HG03342 (cell line): ENCODE measurements at regions not wholly inside any gene's neighbourhood (a gene's known extent, or its start where the extent isn't known, plus 50 kb on each side); places are given as distances from the start of the nearest gene placed in this dataset.

ENCODE experiments used
- ATAC-seq: cut with Tn5 transposase; IDR thresholded peaks from one replicate; pipeline ENCODE4 v1.9.1; 2021; ENCODE audit warnings: mild to moderate bottlenecking, moderate library complexity; ENCODE audit not compliant: unreplicated experiment

DNA sequence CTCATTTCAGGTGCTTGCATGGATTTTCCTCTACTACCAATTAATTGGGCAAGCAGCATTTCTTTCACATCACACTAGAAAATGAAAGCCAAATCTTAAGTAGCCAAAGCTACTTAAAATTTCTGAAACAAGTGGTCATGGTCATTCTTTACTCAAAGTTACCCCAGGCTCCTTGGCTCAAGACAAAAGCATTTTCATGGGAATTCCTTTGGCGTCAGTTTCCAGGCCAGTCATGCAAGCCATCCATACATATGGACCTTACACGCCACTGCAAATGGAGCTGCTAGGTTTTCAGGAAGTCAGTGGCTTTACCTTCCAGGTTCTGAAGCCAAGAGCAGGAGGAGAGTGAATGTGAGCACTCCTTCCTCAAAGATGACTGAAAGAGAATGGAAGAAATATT lies 83.7 kb upstream of the IL12A start:
- ATAC-seq, result no peak

DNA sequence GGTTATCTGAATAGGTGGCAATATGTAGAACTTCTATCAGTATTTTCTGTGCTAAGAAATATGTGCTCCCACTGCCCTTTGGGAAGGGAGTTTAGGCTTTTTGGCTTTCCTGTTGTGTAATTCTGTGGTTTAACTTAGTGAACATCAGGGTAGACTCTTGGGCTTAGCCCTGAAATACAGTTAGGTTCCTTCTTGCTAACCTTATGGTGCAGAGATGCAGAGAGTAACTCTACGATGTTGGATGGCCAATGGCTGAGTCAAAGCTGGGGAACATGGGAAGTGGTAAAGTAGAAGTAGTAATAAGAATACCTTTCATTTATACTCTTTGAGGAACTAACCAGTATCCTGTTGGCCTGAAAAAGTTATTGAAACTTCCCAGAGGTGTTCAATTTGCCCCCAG lies 80.8 kb upstream of the IL12A start:
- ATAC-seq, result no peak

DNA sequence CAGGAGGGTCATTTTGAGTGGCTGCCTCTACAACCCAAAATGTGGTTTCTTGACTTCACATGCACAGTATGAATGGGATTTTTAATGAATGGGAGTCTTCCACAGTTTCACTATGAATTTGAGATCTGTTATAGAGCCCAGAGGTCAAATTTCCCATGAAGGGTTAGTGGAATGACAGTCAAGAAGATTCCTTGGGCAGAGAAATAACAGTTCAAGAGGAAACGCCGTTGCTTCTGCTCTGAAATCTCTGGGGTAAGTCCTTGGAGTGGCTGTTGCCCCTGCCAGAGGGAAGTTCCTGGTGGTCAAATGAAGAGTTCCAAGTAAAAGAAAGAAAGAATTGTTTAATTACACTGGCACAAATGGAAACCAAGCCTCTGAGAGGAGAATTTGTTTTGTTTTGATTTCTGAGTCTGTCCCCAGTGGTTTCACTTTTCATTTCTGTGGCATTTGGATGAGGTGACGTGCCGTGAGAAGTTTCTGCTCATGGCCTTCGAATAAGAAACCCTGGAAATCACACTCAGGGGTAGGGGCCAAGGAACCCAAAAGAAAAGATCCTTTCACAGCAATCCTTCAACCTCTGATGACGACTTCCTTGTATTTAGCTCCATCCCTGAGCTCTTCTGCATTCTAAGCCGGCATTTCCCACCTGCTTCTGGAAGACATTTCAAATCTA lies 77.5 kb upstream of the IL12A start:
- peak; percentile 92 for ATAC-seq

DNA sequence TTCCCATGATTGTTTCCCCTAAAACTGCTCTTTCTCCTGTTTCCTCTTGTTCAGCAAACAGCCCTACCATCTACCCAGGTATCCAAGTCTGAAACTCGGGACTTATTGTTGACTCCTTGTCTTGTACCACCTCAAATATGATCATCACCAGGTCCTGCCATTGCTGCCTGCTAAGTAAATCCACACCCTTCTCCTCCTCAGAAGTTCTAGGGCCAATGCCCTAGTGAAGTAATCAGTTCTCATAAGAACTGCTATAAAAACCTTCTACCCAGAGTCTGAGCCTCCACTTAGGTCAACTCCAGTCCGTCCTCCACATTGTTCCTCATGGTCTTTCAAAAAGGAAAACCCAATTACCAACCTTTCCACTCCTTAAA lies 77.0 kb upstream of the IL12A start:
- peak; percentile 22 for ATAC-seq

DNA sequence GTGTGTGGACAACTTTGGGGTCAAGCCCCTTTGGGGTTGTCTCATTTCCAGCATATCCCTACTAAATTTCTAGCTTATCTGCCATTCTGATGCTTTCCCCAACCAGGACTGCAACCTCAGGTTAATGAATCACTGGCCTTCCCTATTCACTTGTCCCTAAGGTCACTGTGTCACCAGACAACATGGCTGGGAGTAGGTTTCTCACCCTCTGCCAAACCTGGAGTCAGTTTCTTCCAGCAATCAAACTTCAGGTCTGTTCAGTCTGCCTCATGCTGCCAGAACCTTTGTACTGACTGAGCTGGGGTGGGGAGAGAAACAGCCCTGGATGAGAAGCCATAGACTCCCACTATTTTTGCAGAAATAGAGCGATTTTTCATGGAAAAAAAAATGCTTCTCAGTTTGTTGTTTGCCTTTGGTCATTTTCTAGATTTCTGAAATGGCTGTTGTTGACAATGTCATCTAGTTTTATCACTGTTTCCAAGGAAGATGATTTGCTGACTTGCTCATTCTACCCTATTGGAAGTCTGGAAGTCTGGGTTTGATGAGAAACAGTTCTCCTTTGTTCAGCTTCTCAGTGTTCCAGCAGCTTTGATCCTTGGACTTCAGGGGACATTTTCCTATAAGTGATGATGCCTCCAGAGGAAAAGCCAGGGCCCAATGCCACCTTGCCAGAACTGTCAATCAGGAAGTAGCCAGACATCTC lies 74.8 kb upstream of the IL12A start:
- ATAC-seq, result no peak

DNA sequence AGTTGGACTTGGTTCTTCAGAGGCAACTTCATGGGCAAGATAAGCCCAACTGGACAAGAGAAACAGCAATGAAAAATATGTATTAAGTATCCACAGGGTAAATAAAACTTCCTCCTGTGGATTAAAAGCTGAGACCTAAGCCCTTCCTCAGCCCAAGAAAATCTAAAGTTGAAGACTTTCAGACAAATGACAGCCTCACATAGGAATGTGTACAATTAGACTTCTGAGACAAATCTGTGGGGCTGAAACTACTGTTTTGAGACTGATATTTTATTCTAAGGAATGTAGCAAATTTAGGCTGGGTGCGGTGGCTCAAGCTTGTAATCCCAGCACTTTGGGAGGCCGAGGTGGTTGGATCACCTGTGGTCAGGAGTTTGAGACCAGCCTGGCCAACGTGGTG lies 74.2 kb upstream of the IL12A start:
- no peak for ATAC-seq

DNA sequence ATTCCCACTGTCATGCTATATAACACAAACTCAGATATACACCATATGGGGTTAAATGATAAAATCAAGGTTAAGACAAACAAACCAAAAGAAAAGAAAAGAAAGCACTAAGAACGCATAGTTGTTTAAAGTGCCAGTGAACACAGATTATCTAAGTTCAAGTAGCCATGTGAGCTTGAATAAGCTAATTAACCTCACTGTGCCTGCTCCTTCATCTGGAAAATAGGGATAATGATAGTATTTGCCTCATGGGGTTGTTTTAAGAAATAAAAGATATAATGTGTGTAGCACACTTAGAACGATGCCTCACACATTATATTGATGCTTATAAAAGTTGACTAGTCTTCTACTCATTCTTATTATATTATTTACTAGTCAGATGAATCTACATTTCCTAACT lies 72.6 kb upstream of the IL12A start:
- no peak for ATAC-seq

DNA sequence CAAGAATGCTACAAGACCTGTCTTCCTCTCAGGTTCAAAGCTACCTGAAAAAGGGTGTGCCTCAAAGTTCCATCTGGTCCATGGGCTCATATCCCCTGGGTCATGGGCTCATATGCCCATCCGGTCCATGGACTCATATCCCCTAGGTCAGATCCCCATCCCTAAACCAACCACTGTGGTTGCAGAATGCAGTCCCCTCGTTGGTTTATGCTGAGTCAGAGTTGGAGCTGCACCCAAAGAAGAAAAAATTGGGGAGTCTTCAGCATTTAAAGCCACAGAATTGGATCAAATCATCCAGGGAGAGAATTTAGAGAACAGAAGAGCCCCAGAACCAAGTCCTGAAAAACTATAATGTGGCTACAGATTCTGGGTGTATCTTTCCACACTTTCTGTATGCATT lies 71.5 kb upstream of the IL12A start:
- ATAC-seq, result no peak

DNA sequence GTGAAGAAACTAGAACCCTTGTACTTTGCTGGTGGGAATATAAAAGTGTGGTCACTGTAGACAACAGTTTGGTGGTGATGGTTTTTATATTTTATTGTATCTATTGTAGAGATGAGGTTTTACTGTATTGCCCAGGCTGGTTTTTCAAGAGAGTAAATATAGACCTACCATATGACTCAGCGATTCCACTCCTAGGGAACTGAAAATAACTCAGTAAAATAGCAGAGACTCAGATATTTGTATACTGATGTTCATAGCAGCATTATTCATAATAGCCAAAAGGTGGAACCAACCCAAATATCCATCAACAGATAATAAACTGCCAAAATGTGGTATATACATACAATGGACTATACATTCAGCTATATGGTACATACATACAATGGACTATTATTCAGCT lies 68.8 kb upstream of the IL12A start:
- ATAC-seq, result peak; percentile 78

DNA sequence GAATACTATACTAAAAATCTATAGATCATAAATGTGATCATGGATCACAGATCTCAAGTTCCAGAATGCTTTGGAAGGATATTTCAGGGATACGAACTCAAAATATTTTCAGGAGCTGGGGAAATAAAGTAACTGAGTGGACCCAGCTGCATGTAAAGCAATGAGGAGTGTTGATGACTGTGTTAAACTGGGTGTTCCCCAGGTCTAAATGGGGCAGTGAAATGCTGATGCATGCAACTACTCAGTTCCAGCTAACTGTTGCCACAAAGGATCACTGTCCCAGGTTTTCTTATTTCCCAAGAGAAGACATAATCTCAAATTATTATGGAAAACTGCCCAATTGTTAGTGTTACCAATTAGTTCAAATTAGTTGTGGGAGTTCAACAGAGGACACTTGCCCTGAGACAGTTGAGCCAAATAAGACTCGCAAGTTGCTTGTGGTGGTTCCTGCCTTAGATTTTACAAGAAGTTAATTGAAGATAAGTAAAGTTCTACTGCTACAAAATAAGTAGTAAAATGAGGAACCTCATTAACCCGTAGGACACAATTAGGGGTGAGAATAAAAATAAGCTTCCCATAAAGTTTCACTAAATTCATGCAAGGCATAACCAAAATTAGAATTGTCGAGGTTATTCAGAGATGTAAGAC lies 66.3 kb upstream of the IL12A start:
- ATAC-seq, result no peak

DNA sequence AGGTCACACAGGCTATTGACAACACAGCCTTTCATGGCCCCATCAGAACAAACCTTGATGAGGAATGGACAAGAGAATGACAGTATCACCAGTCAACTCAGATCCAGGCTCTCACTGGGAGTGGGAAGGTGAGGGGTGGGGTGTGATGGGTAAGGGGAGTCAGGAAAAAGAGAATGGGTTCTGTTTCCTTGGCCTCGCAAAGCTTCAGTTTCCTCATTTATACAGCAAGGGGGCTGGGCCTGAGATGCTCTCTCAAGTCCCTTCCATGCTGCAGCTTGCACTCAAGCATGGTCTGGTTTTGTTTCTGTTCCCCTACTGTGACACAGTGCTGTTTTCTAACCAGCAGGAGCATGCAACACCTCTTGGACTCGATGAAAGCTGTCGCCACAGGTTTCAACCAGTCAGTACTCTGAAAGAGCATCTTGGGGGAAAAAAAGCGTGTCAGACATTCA lies 65.7 kb upstream of the IL12A start:
- ATAC-seq, result peak; percentile 89

DNA sequence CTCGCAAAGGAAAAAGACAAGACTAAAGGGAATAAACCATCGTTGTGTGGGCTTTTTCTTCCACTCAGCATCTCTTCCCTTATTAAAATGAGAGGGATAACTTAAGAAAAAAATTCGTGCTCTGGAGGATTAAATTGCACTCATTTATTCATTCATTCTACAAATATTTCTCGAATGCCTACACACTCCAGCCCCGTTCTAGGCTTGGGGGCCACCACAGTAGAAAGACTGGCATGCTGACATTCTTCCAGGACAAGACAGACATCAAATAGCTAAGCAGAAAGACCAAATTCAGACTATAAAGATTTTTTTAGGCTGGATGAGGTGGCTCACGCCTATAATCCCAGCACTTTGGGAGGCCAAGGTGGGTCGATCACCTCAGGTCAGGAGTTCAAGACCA lies 65.3 kb upstream of the IL12A start:
- ATAC-seq, result no peak

DNA sequence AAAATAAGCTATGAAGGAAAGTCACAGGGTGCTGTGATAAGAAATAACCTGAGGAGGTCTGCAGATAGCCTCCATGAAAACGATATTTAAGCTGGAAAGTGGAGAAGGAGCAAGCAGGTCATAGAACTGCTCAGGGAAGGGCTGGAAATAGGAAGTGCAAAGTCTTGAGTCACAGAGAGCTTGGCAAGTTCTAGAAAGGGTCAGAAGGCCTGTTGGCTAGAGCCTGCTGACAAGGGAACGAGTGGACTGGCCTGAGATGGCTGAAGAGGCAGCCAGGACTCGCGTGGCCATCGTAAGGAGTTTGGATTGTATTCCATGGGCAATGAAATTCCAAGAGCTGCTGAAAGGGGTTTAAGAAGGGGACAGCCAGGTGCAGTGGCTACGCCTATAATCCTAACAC lies 64.7 kb upstream of the IL12A start:
- no peak for ATAC-seq

DNA sequence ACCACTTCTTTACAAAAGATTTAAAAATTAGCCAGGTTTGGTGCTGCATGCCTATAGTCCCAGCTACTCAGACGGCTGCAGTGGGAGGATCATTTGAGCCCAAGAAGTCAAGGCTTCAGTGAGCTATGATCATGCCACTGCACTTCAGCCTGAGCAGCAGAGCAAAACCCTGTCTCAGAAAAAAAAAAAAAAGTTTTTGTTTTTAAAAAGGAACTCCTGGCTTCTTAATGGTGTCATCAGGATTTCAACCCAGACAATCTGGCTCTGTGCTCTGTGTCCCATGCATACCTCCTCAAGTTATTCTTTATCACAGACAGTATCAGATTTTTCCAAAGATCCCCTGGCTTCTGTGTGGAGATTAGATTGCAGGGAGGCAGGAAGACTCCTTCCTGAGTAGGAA lies 64.2 kb upstream of the IL12A start:
- no peak for ATAC-seq

DNA sequence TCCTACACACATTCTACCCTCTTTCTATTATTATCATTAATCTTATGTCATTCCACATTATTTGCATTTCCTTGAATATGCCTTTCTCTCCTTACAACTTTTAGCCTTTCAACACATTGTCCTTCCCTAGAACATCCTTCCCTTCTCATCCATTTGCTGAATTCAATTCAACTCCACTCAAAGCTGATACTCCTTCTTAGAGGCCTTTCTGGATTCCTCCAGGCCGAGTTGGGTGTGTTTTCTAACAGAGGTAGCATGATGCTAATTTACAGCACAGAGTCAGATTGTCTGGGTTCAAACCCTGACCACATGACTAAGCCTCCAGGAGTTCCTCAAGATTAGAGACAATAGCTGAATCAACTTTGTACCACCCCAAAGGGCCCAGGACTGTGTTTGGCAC lies 63.4 kb upstream of the IL12A start:
- ATAC-seq, result no peak

DNA sequence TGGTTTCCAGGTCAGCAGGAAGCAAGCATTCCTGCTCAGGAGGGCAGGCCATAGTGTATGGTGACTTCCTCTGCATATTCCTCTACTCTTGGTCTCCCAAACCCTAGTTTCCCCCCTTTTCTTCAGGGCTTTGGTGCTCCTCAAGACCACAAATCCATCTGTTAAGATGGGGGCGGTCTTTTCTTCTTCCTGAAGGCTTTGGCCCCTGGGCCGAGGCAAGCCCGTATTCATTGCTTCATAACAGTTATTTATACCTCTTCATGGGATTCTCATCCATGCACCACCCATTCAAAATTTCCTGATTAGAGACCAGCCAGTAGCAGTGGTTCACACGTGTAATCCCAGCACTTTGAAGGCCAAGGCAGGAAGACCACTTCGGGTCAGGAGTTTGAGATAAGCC lies 62.1 kb upstream of the IL12A start:
- ATAC-seq, result no peak

DNA sequence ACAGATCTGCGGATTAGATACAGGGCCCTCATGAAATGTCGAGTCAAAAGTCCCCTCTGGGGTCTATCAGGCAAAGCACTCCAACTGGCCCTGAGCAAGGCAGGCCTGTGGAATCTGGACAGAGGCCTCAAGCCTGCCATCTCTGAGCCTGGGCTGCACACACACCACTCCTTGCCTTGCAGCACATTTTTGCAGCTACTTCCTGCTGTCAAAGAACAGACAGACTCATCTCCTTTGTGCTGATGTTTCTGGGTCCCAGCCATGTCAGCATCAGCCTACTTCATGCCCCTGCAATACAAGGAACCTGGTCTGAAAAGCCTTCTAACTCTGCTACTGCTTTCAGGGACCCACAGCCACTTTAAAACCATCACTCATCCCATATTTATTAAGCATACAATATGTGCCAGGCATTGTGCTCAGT lies 60.6 kb upstream of the IL12A start:
- ATAC-seq, result no peak

DNA sequence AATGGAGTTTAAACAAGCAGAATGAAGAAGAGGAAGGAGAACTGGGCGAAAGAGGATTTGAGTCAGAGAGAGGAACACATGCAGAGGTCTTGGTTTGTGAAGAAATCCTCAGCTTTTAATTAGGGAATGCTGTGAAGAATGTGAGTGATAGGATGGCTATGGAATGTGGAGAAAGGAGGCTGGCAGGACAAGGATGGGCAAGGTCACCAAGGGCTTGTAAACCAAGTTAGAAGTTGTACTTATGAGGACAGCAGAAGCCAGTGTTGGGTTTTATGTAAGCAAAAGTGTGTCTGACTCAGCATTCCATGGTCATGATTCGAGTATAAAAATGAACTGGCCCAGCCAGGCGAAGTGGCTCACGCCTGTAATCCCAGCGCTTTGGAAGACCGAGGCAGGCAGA lies 60.0 kb upstream of the IL12A start:
- no peak for ATAC-seq

DNA sequence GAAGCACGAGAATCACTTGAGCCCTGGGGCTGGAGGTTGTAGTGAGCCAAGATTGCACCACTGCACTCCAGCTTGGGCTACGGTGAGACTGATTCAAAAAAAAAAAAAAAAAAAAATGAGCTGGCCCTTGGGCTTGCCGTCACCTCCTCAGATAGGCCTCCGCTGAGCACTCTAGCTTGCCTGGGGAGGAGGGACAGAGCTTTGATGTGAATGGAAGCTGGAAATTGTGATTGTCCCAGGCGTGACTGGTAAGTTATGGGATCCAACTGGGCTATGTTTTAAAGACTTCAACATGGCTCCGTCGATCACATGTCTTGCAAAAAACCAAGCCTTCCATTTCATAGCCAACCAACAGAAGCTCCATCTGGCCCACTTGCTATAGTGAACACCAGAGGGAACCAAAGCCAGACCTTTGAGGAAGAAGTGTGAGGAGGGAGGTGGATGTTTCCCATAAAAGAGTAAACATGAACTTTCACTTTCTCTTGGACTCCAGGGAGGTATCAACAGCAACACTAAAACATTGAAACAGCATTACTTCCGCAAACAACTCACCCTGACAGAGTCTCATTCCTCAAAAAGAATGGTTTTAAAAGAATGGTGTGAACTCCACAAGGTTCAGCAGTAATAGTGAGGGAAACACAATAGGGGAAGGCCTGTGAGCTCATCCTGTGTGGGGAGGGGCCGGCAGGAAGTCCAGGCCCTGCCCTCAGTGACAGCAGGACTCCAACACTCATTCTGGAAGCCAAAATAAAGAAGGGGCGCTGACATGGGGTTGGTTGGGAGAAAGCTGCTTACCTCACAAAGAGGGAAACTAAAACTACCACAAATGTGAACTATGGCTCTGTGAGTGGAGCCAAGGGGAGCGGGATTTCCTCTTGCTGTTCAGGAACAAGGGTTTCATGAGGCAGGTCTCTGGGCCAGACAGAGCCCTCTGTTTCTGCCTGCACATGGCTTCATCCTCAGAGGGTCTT lies 59.2 kb upstream of the IL12A start:
- peak; percentile 77 for ATAC-seq

DNA sequence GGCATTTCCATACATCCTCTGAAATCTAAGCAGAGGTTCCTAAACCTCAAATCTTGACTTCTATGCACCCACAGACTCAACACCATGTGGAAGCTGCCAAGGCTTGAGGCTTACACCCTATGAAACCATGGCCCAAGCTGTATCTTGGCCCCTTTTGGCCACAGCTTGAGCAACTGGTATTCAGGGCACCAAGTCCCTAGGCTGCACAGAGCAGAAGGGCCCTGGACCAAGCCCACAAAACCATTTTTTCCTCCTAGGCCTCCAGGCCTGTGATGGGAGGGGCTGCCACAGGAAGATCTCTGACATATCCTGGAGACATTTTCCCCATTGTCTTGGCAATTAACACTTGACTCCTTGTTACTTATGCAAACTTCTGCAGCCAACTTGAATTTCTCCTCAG lies 54.4 kb upstream of the IL12A start:
- ATAC-seq, result no peak

DNA sequence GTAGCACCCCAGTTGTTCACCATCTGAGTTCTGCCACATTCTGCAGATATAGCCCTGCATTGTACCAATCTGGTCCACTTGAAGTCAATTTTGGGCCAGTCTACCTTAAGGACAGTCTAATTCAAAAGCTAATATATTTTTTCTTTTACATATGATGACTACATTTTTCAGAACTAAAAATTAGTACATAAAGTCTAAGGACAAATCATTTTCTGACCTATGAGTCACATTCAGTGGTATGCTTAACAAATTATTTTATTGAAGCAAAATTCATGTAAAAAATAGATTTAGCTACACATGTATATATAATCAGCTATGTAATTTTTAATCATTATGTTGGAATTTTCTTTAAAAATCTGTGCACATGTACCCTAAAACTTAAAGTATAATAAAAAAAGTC lies 52.1 kb upstream of the IL12A start:
- no peak for ATAC-seq
